ENCODE measurements at regions not wholly inside any gene's neighbourhood (a gene's known extent, or its start where the extent isn't known, plus 50 kb on each side); places are given as distances from the start of the nearest gene placed in this dataset.
A peak's percentile ranks its signal among the peaks of the same experiment; 100 is the strongest.

DNA sequence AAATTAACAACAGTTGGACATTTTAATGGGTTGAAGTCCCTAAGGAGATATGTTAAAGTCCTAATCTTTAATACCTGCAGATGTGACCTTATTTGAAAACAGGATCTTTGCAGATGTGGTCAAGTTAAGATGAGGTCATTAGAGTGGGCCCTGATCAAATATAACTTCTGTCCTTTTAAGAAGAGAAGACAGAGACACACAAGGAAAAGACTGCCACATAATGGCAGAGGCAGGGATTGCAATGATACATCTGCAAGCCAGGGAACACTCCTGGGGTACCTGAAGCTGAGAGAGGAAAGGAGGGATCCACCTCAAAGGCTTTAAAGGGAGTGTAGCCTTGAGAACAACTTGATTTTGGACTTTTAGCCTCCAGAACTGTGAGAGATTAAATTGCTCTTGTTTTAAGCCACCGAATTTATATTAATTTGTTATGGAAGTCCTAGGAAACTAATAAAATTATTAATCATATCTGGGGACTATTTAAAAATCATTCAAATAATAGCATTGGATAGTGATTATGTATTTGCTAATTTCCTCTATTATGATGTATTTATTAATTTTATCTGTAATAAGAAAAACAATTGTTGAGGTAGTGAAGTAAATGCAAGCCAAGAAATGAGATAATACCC is 700.0 kb upstream of the PCDH15 start:
- no peak for DNase-seq (ENCODE audit: low read depth)

DNA sequence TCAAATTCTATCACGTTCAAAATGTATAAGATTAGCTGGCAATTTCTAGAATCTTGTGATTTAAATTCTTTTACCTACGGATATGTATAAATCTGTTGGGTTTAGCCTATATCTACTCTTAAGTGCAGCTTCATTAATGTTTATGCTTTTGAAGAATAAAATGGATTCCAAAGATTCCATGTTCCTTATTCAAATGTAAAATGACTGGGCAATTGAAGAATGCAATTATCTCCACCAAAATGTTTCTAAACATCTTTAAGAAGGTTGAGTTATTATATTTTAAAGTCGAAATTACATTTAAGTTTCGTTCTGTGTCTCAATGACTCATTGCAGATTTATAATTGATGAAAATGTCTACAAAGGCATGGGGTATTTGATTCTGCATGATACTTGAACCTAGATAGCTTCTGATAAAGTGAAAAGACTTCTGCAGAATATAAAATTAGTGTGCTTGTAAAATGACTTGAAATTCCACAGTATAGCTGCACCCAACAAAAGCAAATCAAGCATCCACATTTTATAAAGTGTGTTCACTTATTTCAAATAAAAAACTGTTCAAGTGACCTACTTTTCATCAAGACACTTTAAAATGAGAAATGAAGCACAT is 697.0 kb upstream of the PCDH15 start:
- no peak for DNase-seq (ENCODE audit: low read depth)

DNA sequence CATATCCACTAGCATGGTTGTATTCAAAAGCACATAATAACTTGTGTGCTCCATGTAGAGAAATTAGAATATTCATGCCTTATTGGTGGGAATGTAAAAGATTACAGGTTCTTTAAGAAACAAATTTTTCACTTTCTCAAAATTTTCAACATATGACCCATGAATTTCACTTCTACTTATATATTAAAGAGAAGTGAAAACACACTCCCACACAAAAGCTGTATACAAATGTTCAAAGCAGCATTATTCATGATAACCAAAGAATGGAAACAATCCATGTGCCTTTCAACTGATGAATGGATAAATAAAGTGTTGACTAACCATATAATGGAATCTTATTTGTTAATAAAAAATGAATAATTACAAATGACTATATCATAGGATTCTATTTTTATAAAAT is 694.5 kb upstream of the PCDH15 start:
- no peak for DNase-seq (ENCODE audit: low read depth)

DNA sequence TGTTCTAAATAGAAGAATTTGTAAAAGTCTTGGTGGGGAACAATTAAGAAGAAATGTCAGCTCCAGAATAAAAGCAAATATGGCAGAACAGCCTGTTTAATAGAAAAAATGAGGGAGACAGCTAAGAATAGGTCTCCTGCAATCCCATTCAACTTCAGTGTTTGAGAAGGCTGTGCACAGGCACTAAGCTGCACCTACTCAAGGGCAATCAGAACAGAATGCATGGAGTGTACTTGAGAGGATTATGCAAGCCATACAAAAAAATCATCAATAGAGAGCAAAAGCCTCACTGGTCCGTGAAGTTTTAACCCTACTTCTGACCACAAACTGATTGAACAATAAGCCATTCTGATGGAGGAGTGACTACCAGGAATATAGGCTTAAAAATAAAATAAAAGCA is 690.7 kb upstream of the PCDH15 start:
- no peak for DNase-seq (ENCODE audit: low read depth)

DNA sequence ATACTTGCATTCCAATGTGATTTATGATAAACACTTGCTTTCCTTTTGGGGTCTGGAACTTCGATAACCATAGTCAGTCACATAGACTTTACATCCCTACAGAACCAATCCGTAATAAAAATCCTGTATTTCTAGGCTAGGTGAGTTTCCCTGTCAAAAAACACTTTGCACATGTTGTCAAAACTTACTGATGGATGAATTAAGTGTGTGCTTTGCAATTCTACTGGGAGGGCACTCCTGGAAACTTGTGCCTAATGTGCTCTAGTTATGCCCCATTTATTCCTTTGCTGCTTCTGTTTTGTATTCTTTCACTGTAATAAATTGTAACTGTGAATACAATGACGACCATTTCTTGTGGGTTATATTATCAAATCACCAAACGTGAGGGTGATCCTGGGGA is 684.8 kb upstream of the PCDH15 start:
- DNase-seq (ENCODE audit: low read depth), result no peak

DNA sequence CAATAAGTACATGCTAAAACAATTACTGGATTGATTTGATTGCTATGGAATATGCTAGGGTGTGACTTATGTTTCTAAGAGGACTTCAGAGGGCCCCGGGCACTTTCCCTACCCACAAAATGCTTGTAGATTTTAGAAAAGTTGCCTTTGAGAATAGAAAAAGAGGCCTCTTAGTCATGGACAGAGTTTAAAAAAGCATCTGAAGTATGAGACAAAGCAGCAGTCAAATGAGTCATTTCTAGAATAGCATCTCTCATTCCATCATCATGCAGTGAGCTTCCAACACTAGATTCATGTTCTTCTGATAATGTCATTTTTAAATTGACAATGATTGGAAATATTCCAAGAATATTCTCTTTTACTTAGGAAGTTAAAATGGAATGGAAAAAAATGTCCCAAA is 675.1 kb upstream of the PCDH15 start:
- no peak for DNase-seq (ENCODE audit: low read depth)

DNA sequence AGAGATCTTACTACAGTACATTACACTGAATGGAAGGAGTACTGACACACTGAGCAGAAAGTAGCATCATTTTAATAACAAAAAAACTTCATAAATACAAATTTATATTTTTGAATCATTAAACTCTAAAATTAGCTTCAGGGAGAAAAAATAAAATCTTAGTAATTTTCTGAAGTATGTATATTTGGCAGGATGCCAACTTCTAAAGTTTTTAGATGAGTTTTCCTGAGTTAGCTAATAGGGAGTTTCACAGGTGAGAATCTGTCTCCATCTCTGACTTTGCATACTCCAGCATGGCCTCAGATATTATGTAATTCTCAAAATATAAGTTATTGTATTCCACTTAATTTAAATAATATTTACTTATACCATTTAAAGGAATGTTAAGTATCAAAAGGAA is 673.2 kb upstream of the PCDH15 start:
- no peak for DNase-seq (ENCODE audit: low read depth)

DNA sequence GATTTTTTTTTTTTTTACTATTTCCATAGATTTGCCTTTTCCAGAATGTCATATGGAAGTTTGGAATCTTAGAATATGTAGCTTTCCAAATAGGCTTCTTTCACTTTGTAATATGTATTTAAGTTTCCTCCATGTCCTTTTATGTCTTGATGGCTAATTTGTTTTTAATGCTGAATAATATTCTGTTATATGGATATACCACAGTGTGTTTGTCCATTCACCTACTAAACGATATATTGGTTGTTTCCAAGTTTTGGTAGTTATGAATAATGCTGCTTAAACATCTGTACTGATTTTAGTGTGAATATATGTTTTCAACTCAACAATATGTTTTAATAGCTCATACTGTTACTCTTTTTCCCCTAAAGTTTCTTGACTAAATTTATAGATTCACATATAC is 669.8 kb upstream of the PCDH15 start:
- DNase-seq (ENCODE audit: low read depth), result no peak

DNA sequence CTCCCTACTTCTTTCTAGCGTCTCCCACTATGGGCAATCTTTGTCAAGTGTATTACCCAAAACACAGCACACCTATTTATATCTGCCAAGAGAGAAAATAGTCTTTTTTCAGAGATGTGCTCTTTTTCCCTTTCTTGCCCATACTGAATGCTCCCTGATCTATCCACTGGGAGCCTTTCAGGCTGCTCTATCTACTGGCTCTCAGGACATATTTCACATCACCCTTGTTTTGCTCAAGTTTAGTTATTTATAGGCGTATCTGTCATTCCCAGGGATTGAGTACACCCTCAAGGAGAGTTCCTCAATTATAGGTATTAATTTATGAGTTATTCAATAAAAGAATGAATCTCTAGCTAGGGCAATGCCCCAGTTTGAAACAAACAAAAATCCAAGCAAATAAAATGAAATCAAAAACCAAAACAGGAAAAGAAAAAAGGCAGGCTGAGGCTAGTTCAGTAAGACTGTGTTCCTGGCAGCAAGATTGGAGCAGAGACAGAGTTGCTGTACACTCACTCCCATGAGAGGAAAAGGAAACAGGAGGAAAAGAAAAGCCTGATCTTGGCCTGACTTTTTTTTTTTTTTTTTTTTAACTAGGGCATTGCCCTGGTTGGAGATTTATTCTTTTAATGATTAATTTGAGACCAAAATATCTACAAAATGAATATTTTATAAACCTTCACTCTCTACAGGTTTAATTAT is 665.9 kb upstream of the PCDH15 start:
- no peak for DNase-seq (ENCODE audit: low read depth)

DNA sequence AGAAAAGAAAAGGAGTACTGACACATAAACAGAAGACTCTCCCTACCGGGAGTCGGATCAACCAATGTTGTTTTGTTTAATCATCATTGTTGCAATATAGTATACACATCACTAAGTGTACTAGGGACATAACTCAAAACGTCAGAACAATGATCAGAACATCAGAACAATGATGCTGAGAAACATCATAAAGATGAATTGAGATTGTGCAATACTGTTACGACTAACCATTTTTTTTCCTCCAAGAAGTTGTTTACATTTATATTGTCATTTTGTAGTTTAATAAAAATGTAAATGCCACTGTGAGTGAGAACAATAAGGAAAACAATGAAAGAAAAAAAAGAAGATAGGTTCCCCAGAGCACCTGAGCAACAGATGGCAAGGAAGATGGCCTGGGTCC is 663.1 kb upstream of the PCDH15 start:
- no peak for DNase-seq (ENCODE audit: low read depth)

DNA sequence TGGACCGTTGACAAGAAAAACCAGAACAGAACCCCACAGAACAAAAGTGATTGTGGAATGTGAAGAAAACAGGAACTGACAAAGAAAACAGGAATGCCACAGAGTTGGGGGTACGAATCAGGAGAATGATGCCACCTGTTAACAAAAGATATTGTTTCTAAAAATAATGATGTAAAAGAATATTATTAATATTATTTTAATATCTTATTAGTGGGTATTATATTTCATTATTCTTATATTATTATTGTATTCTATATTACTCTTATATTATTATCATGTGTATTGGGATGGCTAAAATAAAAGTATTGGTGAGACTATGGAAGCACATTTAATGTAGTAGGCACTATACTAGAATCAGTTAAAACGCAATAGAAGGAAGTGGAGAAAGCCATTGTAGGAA is 659.0 kb upstream of the PCDH15 start:
- DNase-seq (ENCODE audit: low read depth), result no peak

DNA sequence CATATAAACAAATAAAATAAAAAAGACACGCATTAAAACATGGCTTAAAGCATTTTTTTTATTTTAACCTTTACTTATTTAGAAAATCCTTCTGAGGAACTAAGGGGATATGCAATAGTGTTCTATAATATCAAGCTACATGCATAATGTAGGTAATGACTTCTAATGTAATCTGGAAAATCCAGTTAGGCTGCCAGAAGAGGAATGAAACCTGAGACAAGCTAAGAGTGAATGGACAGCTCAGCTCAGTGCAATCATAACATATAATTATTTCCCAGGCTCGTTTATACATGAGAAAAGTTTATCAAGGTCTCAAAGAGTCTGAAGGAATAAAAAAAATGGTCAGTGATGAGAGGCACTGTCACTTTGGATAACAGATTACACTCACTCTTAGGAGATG is 649.0 kb upstream of the PCDH15 start:
- DNase-seq (ENCODE audit: low read depth), result no peak

DNA sequence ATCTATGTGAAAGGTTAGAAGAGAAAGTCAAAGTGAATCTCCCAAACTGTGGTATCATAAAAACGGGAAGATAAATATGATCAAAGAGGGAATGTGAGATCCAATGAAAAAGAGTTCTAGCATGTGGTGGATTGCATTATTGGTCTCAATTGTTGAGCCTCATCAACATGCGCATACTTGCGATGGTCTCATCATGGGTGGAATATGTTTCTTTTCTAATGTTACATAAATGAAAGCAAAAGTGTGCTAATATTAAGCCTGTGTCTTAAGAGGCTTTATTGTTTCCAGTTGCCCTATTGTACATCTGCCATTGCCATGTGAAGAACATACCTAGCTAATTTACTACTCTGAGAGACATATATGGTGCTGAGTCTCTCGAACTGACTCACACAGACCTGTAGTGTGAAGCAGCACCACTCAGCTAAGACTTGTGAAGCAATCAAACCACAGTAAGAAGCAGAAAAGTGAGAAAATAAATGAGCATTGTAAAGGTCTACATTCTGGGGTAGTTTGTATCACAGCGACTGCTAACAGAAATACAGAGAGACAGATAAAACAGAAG is 645.5 kb upstream of the PCDH15 start:
- DNase-seq (ENCODE audit: low read depth), result no peak

DNA sequence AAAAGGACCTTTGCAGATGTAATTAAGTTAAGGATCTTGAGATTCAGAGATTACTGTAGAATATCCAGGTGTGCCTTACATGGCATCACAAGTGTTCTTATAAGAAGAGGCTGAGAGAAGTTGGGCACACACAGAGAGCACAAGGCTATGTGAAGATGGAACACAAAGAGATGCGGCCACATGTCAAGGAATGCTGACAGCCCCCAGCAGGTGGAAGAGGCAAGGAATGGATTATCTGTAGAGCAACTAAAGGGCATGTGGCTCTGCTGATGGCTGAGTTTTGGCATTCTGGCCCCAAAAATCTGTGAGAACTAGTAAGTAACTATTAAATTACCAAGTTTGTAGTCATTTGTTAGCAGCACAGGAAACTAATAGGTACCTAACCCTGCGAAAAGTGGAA is 640.7 kb upstream of the PCDH15 start:
- DNase-seq (ENCODE audit: low read depth), result no peak

DNA sequence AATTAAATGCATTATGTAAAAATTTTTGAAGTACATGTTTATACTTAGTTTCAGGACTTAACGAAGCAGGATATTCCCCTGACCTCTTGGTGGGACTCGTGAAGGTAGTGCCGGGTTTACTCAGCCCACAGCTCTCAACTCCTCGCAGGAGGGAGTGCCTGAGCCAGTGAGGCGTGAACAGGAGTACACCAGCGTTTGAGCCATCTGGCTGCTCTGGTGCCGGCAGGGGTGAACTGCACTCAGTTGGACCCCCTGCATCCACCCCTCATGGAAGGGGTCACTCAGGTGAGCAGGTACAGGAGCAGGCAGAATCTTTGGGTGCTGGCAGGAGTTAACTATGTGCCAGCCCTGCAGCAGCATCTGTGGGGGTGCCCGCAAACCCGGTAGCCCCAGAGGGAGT is 625.1 kb upstream of the PCDH15 start:
- DNase-seq (ENCODE audit: low read depth), result no peak

DNA sequence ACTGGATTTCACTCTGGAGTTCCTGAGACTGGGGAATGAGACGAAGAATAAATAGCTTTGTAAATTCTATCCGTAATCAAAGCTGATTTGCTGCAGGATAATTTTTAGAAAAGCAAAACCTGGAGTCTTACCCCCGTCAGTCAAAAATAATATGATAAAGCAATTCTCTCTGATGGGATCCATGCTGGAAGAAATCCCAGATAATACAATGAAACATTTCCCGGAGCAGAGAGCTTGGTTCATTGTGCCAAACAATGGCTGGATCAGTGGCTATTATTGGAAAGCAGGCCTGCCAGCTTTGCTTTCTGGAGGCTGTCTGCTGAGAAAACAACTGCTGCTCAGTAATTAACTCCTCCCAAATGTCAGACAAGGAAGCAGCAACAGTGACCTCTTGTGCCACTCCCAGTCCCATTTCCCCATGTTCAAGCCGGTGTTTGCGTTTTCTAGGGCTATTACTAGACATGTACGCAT is 609.4 kb upstream of the PCDH15 start:
- peak; percentile 5 for DNase-seq (ENCODE audit: low read depth)

DNA sequence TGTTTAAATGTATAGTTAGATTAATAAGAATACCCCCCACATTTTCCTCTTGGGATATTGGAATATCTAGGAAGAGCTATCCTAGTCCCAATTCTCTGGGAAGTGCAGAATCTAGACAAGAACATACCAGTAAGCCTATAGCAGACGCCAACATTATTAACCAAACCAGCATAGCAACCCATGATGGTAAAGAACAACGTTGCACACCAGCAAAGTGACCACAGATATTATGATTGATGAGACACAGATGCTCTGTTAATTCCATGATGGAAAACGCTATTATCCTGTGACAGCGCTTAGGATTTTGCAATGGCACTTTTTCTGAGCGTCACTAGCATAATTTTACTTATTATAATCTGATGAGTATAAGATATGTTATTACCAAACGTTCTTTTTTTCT is 603.1 kb upstream of the PCDH15 start:
- no peak for DNase-seq (ENCODE audit: low read depth)

DNA sequence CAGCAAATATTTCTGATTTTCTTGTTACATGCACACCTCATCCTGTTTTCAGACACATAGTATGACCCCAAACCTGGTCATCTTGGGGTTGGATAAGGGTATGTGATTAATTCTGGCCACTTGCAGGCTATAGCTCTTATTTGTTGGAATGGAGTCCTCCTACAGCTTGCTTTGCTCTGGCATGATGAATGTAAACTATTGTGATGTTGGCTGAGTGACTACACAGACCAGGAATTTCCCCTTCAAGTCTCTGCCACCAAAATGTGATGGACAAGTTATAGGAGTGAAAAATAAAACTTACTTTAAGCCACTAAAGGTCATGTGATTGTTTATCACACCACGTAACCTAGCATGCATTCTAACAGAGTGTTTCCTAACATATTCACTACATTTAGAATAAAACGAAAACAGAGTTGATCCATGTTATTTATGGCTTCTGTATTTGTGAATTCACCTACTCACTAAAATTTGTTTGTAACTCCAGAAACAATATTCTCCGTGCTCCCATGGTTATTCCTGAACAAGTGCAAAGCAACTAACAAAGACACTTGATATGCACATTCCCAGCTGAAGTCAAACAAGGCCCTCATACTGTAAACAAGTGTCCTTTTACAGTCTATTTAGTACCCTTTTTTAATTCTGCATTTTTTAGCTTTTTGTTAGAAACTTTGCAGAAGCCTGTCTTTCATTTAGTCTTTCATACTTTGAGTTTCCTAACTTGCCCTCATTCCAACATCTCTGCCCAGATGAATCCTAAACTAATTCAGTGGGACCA is 599.2 kb upstream of the PCDH15 start:
- no peak for DNase-seq (ENCODE audit: low read depth)

DNA sequence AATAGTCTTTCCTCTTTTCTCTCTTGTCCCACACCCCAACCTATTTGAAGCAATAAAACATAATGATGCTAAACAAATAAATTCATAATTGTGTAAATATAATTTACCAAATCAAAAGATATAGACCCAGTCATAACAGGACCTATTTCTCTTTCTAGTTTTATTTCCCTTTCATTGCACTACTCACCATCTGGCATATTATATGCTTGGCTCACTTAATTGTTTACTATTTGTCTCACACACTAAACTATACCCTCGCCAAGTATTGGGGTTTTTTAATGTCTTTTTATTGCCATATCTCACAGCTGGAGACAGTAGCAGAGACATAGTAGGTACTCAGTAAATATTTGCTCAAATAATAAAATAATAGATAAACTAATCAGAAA is 597.5 kb upstream of the PCDH15 start:
- DNase-seq (ENCODE audit: low read depth), result no peak

DNA sequence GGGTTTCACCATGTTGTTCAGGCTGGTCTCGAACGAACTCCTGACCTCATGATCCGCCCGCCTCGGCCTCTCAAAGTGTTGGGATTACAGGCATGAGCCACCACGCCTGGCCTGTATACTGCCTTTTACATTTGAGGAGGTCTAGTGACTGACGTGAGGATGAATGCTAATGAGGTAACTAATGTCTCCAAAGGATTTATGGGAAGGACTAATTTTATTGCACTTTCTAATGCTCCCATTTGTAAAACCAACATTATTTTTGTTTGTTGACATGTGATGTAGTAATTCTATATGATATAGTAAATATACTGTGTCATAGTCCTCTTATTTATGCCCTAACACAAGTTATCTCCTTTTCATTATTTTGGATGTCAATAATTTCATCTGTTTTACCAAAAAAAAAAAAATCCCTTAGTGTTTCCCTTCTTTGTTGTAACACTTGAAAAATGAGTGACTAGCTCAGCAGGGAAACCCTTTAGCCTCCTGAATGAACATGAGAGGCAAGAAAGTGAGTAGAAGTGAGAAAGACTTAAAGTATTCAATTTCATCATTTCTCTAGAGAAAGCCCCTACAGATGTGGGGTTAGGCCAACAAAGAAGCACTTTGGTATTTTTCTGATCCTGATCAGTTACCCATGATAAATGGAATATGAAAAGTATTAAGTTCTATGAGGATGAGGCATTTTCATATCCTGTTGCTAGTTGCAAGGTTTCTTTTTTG is 596.9 kb upstream of the PCDH15 start:
- DNase-seq (ENCODE audit: low read depth), result no peak

DNA sequence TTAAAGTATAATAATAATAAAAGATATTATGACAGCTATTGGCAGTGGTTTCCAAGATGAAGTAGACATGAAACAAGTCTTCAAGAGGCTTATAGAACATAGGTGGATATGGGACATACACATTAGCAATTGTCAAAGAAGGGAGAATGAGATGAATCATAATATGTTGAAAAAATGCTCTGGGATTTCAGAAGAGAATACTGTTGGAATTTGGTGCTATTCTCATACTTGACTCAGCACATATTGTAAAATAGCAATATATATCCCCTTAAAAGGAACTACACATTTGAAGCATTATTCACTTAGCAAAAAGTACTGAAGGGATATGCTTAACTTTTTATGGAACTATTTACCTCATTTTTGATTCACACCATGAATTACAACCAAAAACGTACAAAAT is 577.2 kb upstream of the PCDH15 start:
- DNase-seq (ENCODE audit: low read depth), result no peak

DNA sequence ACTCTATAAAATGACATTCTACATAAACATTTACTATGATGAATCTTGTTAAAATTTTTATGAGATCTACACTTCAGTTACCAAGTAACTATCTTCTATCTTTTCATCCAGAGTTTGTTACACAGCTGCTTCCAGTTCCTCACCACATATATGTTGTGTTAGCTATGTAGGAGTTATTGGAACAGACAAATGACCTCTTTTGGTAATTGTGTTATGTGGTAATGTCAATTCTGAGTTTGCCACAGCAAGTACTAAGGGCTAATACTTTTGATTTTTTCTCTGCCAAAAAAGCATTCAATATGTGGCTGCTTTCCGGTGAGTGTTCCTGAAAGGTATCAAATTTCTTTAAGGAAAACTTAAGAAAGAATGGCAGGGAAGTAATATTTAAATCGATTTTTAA is 573.9 kb upstream of the PCDH15 start:
- no peak for DNase-seq (ENCODE audit: low read depth)
